Midbrain (tissue), 1 donor: ENCODE measurements at regions not wholly inside any gene's neighbourhood (a gene's known extent, or its start where the extent isn't known, plus 50 kb on each side); places are given as distances from the start of the nearest gene placed in this dataset.
"Not testable (repeated sequence)": the region's sequence is repeated elsewhere in the genome, so short reads cannot be mapped to it uniquely, and the experiment has no call there.

Experiments
- DNase-seq: peaks from one replicate; lab custom pipeline; 2025; lab: John Stamatoyannopoulos, UW

DNA sequence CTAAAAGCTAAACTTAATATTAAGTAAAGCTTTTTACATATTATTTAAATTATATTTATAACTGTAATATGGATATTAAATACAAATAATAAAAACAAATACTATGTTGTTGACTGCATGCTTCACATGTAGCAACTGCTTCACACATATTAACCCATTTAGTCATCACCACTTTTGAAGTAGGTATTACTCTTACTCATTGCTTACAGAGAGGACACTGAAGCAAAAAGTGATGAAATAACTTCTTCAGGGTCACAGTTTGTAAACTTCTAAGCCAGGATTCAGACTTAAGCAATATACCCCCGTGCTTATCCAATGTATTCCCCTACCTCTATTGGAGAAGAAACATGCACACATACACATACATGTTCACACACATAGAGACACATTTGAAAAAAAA is 166.6 kb downstream of the DKK2 start:
- no peak for DNase-seq

DNA sequence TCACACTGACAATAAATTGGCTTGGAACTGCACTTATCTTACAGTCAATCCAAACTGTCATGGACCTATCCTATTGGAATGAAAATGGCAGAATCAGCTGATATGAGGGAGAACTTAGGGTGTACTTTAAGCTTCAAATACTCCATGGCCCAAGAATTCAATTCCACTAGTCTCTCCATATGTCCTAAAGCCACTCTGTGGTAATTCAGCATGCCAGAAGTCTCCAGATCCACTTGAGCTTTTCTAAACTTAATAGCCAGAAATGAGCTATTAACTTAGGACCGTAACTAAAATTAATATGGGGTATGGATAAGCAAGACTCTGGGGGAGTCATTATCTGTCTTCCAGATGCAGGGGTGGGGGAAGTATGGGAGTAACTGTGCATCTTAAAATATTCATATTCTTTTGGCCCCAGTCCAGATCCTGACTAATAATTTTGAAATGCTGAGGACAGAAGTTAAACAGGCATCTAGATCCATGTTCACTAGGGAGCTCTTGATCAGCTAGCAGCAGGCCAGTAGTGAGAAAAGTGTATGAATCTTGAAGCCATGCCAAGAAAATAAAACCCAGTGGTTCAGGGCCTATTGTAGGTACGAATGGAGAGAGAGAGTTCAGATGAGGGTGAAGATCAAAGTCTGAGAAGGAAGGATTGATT is 167.6 kb downstream of the DKK2 start:
- DNase-seq: no peak

DNA sequence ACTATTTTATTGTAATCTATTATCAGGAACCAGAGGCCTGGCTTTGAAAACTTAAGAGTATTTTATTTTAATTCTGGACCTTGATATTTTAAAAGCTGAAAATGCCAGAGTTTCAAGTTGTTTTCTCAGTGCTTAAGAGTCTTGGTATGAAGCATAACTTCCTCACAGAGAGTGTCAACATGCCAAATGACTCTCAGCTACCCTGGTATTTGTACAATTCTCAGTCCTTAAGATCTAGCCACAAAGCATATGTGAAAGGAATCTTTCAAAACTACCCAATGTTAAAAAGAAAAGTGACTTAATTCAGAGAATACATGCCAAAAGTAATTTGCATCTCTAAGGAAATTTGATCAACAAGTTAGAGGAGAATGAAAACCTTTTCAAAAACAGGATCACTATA is 171.9 kb downstream of the DKK2 start:
- DNase-seq: no peak

GRCh38 chr4:106854569-106855351 is 181.4 kb downstream of the DKK2 start:
- DNase-seq: no peak

DNA sequence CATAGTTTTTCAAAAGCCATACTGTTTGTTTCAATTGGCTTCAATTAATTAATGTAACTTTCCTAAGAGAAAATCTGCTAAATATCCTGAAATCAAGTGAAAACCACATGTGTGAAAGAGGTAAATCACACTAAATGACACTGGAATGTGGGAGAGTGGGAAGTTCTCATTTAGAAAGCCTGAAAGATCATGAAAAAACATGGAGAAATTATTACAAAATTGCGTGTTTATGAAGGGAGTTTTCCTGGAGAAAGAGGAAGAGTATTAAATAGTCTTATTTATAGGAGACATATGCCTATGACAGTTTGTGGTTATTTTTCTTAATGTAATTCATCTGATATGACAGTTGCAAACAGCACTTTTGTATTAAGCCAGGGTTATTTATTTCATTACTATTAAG is 183.7 kb downstream of the DKK2 start:
- DNase-seq: no peak

DNA sequence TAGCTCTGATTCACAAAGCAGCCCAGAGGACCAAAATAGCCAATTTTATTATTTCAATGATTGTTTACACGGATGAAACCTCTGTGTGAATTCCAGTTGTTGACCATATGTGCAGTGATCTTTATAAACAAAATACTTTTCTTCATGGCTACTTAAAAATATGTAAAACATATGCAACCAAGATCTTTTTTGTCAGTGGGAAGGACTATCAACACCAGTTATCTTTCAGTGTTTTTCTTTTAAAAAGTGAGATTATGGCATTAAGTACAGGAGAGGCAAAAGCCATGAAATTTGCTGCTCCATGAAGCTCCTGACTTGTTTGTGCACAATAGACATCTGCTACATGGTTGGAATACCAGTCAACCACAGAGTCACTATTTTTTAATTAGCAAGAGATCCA is 184.4 kb downstream of the DKK2 start:
- DNase-seq: no peak

DNA sequence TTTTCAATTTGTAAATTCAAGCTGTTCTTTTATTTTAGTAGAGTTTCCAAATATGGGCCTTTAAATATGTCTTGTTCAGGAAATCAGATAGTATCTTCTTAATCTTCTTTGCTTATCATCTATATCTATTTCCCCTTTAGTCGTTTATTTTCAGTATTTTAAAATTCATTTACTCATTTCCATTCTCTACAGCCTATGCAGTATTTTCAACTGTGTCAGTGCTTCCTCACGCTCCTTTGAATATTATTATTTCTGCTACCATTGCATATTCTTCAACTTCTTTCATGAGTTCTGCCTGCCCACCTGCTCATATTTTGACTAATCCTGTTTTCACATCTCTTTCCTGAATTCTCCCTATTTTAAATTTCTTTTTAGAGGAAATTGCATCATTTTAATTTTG is 185.4 kb downstream of the DKK2 start:
- no peak for DNase-seq

DNA sequence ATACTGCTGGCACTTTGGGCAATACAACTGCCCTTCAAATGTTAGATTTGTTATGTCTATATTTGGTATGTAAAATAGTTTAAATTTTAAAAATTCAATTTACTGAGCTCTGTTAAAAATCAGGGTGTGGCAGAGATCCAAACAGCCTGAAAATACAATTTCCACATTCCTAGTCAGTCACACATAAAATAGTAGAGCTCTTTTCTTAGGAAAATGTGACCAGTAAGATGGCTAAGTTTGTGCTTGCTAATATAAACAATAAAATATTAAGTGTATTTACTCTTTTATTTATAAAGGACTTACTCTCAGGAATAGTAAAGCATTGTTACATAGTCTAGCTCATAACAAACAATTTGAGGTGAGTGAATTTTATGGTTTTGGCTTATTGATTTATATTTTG is 200.2 kb downstream of the DKK2 start:
- DNase-seq: no peak

- no peak for DNase-seq
Observed at GRCh38 chr4:106830879-106831278, 205.2 kb downstream of the DKK2 start.

- DNase-seq: no peak
Observed at GRCh38 chr4:106818764-106819163, 217.3 kb downstream of the DKK2 start.

- DNase-seq: no peak
Observed at GRCh38 chr4:106816496-106816895, 219.6 kb downstream of the DKK2 start.

GRCh38 chr4:106810122-106810521 is 226.0 kb downstream of the DKK2 start:
- no peak for DNase-seq

DNA sequence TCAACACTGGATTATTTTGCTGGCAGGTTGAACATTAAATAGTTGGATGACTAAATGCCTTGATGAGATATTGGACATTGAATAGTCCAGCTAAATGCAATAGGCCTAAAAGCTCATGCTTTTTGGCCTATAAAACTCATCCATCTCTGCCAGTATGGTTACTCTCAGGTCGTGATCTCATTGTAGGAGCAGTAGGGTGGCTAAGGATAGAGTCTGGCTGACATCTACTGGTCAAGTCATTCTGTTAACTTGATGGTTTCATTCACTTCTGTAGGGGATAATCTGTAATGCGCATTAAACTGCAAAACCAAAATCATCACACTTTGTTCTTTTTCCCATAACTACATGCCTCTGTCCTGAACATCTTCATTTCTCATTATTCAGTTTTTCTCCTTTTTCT is 227.0 kb downstream of the DKK2 start:
- no peak for DNase-seq

- DNase-seq: no peak
Observed at GRCh38 chr4:106806158-106806797, 229.8 kb downstream of the DKK2 start.

- DNase-seq: no peak
Observed at GRCh38 chr4:106803083-106803482, 233.0 kb downstream of the DKK2 start.

GRCh38 chr4:106801386-106801785 is 234.7 kb downstream of the DKK2 start:
- DNase-seq: no peak

DNA sequence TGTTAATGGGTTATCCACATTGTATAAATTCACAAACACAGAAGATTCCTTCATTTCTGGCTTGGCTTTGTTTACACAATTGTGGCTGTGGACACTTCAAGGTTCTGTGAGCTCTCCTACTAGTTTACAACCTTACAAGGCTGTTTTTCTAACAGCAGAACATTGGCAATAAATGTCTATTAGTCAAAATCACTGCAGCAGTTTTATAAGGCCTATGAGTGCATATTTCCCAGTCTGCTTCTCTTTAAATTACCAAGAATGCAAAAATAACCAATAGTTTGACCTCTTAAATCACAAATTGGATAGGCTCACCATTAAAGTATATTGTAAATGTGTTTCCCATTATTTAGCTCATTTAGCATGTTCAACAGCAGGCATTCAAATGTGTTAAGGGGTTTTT is 239.2 kb downstream of the DKK2 start:
- no peak for DNase-seq

- DNase-seq: no peak
Observed at GRCh38 chr4:106795326-106795725, 240.8 kb downstream of the DKK2 start.

DNA sequence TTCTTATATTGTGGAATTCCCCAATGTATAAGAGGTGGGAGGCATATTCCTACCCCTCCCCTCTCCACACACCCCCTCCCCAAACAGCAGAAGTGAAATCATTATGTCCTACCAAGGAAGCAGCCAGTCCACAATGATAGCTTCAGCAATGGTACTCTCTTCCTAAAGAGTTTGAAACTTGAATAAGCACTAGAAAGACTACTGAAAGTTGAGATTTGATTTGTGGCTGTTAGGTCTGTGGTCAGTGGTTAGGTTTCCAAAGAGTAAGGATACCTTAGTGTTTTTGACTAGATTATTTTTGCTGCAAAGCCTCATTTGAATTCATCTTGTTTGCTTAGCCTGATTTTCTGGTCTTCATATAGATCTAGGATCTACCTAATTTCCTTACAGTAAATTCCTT is 242.2 kb downstream of the DKK2 start:
- DNase-seq: no peak

- DNase-seq: no peak
Observed at GRCh38 chr4:106775636-106776035, 260.5 kb downstream of the DKK2 start.

GRCh38 chr4:106774055-106774454 is 262.1 kb downstream of the DKK2 start:
- DNase-seq: not testable (repeated sequence)

DNA sequence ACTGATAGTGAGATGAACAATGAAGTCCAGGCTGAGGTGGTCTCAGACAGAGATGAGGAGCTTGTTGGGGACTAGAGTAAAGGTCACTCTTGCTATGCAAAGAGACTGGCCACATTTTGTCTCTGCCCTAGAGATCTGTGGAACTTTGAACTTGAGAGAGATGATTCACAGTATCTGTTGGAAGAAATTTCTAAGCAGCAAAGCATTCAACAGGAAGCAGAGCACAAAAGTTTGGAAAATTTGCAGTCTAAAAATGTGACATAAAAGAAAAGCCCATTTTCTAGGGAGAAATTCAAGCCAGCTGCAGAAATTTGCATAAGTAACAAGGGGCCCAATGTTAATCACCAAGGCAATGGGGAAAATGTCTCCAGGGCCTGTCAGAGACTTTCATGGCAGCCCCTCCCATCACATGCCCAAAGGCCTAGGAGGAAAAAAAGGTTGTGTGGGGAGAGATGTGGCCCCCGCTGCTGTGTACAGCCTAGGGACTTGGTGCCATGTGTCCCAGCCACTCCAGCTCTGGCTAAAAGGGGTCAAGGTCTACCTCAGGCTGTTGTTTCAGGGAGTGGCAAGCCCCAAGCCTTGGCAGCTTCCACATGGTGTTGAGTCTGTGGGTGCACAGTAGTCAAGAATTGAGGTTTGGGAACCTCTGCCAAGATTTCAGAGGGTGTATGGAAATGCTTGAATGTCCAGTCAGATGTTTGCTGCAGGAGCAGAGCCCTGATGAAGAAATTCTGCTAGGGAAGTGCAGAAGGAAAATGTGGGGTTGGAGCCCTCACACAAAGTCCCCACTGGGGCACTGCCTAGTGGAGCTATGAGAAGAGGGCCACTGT is 262.8 kb downstream of the DKK2 start:
- DNase-seq: no peak
